T-helper 1 cell (primary cell): ENCODE measurements at regions not wholly inside any gene's neighbourhood (a gene's known extent, or its start where the extent isn't known, plus 50 kb on each side); places are given as distances from the start of the nearest gene placed in this dataset.

Experiments
- DNase-seq, 5 donors: peaks; one replicate each; pipeline ENCODE4 v3.0.0-alpha.2; 2012 to 2020

GRCh38 chr3:184659797-184660301 lies 52.0 kb downstream of the MAGEF1 start:
- no peak for DNase-seq

- DNase-seq = no peak
Measured at GRCh38 chr3:184658223-184658928, 53.5 kb downstream of the MAGEF1 start.

- peak in 1 of 5 donors; percentile 49 for DNase-seq
Measured at GRCh38 chr3:184656829-184657681, 54.8 kb downstream of the MAGEF1 start.

- DNase-seq = no peak
Measured at GRCh38 chr3:184656458-184656828, 55.4 kb downstream of the MAGEF1 start.

GRCh38 chr3:184655597-184655996 lies 56.3 kb downstream of the MAGEF1 start:
- no peak for DNase-seq

- no peak for DNase-seq
Measured at GRCh38 chr3:184654375-184654774, 57.5 kb downstream of the MAGEF1 start.

- DNase-seq = no peak
Measured at GRCh38 chr3:184652465-184652864, 59.4 kb downstream of the MAGEF1 start.

- no peak for DNase-seq
Measured at GRCh38 chr3:184651904-184652303, 60.0 kb downstream of the MAGEF1 start.

GRCh38 chr3:184648636-184649035 lies 63.2 kb downstream of the MAGEF1 start:
- no peak for DNase-seq

GRCh38 chr3:184647405-184647936 lies 64.4 kb downstream of the MAGEF1 start:
- DNase-seq = no peak

GRCh38 chr3:184645336-184645735 lies 66.5 kb downstream of the MAGEF1 start:
- DNase-seq = no peak

GRCh38 chr3:184643442-184643841 lies 68.4 kb downstream of the MAGEF1 start:
- no peak for DNase-seq

GRCh38 chr3:184642631-184643285 lies 69.1 kb downstream of the MAGEF1 start:
- DNase-seq = no peak

GRCh38 chr3:184641430-184641829 lies 70.4 kb downstream of the MAGEF1 start:
- no peak for DNase-seq

- no peak for DNase-seq
Measured at GRCh38 chr3:184639351-184639750, 72.5 kb downstream of the MAGEF1 start.

GRCh38 chr3:184637705-184638104 lies 74.2 kb downstream of the MAGEF1 start:
- DNase-seq = no peak

- DNase-seq = peak in 1 of 5 donors; percentile 67
Measured at GRCh38 chr3:184636741-184637316, 75.0 kb downstream of the MAGEF1 start.

GRCh38 chr3:184635774-184636173 lies 74.2 kb downstream of the EPHB3 start:
- no peak for DNase-seq

GRCh38 chr3:184635126-184635525 lies 73.5 kb downstream of the EPHB3 start:
- no peak for DNase-seq

GRCh38 chr3:184633237-184633579 lies 71.6 kb downstream of the EPHB3 start:
- DNase-seq = no peak

GRCh38 chr3:184632551-184633236 lies 71.1 kb downstream of the EPHB3 start:
- no peak for DNase-seq
